Left forelimb (tissue), 1 donor: ENCODE measurements at regions not wholly inside any gene's neighbourhood (a gene's known extent, or its start where the extent isn't known, plus 50 kb on each side); places are given as distances from the start of the nearest gene placed in this dataset.
"Not testable (repeated sequence)": the region's sequence is repeated elsewhere in the genome, so short reads cannot be mapped to it uniquely, and the experiment has no call there.

ENCODE experiments used
- DNase-seq: peaks from one replicate; pipeline ENCODE4 v3.0.0-alpha.2; 2018; ENCODE audit warnings: low spot score

DNA sequence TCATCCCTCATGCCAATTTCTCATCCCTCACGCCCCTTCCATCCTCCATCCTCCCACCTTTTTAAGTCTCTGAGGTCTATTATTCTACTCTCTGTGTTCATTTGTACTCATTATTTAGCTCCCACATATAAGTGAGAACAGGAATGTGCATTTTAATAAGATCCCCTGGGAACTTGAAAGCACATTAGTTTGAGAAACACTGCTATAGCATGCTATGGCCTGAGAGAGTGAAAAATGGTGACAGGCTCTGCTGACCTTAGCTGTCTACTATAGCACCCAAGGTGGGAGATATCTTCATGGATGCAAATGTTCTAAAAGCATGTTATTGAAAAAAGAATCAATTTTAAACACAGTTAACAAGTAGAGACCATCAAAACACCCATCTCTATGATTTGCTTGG is 712.0 kb downstream of the TFAP2A start:
- no peak for DNase-seq

DNA sequence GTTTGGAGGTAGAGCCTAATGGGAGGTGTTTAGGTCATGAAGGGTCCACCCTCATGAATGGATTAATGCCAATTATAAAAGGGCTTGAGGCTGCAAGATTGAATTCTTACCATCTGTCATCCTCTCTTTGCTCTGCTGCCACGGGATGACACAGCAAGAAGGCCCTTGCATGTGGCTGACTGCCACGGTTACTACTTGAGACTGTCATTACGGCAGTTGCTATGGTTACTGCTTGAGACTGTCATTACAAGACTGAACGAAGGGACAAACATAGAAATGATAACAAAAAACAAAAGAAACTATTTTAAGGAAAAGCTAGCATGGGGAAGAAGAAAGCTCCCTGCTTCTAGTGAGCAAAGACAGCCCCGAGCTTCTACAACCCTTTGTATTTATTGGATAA is 715.0 kb downstream of the TFAP2A start:
- no peak for DNase-seq

DNA sequence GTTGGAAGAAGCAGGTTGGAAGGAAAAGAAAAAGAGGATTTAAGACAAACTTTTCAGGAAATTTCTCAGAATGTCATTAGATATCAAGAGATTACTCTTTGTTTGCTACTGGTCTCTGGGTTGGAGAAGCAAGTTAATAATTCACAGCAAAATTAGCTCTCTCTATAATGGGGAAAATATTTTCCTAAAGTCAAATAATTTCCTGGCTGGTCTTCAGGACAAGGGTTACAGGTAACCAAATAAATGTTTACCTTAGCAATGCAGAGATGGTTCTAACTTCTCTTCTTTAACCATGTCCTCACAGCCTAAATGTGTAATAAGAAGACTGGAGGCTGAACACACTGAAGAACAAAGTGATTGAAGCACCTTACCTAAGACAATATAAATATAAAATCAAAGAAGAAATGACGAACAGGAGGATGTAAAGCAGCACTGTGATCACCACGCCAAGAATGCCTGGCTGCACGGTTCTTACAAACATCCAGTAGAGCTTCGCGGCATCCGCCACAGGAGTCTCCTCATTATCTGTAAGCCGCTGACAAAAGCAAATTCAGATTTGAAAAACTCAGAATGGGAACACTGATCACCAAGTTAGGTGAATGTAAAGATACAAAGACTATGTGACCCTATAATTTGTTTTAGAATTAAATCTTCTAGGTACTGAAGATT is 717.5 kb downstream of the TFAP2A start:
- no peak for DNase-seq

DNA sequence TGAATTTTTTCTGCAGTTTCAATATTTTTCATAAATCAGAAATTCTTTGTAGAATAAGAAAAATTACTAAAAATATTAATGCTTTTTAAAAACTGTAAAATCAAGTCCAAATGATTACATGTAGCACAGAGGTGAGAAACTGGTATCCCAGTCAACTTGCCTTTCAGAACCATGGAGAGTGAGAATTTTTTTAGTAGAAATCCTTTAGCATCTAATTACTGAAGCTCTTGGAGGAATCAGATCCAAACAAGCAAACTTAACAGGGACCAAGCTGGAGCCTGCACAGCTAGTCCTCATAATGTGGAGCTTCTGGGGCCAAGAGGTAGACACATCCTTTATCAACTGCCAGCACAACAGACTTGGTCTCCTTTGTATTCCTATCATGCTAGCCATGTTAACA is 724.5 kb downstream of the TFAP2A start:
- no peak for DNase-seq

DNA sequence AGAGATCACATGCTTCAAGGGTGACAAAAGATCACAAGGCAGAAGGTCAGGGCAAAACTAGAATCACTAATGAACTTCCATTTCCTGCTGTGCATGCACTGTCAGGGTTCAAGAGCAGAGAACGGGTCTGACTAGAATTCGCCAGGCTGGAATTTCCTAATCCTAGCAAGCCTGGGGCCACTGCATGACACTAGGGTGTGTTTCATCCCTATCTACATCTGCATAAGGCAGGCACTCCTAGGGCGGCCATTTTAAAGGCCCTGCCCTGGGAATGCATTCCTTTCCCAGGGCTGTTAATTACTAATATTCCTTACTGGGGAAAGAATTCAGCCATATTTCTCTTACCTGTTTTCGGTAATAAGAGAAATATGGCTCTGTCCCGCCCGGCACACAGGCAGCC is 734.1 kb downstream of the TFAP2A start:
- DNase-seq = not testable (repeated sequence)

DNA sequence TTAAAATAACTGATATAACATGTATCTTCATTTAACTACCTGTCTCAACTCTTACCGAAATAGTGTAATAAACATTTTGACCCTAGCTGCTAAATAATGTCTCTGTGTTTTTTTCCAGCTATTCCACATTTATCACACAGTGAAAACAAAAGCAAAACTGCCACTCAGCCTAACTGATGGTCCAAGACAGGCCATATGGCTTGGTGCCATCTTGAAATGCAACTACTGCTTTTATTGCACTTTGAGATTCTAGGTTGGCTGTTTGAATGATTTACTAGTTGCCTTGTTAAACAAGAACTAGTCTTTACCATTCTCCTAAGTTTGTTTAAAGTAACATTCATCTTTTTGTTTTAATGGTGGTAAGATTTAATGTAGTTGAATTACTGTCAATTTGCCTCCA is 739.8 kb downstream of the TFAP2A start:
- no peak for DNase-seq

DNA sequence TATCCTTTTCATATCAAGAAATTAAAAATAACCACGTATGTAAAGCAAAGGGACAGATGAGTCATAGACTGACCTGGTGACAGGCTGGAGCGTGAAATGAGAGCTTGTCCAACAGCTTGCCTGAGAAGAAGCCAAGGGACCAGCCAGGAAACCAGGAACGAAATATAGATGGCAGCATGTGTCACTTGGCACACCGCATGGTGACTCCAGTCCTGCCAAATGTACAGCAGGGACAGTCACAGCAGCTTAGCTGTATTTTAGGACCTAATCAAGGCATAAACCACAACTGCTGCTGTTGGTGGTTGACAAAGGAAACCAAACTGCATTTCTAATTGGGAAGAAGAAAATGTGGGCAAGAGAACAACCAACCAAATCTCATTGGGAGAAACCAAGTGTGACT is 755.0 kb downstream of the TFAP2A start:
- no peak for DNase-seq

DNA sequence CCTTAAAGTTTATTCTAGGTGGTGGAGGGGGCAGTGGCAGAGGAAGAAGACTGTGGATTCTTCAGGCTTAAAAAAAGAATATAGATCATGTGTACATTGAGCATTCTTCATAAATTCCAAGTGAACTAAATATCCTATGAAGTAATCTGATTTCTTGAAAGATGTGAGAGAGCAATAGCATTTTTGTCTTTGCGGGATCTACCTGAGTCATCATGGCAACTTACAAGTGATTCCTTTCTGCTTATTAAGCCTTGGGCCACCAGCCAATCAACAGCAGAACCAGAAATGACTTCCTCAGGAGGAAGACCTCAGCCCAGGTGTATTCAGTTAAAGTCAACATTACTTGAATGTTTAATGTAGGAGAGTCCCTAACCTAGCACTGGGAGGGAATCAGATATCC is 756.9 kb downstream of the TFAP2A start:
- DNase-seq = no peak

DNA sequence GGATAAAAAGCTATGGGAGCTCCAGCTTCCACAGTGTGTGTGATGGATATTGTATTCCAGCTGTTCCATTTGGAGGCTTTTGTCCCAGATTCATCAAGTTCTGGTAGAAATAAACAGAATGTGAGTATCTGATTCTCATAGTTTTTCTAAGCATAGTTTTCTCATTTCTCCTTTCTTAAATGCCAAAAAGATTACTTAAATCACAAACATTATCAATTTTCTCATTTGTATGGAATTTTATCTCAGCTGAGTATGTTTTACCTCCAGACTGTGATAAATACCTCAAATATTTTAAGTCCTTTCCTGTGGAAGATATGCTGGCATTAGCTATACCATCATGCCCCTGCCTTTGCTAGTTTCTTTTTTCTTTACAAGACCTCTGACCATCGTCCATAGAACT is 767.3 kb downstream of the TFAP2A start:
- DNase-seq = no peak

DNA sequence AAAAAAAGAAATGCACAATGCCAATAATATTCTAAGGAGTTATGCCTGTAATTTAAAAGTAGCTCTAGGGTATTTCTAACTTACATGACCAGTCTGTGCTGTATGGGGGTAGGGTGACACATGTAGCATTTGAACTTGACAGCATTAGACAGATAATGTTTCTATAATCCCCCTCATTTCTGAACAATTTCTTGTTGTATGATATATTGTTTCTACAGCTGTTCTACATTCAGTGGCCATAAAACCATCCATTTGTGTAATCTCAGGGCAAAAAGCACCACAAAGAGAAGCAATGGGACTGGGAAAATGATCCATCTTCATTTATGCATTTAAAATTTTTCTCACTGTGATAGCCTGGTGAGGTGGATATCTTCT is 767.8 kb downstream of the TFAP2A start:
- no peak for DNase-seq

DNA sequence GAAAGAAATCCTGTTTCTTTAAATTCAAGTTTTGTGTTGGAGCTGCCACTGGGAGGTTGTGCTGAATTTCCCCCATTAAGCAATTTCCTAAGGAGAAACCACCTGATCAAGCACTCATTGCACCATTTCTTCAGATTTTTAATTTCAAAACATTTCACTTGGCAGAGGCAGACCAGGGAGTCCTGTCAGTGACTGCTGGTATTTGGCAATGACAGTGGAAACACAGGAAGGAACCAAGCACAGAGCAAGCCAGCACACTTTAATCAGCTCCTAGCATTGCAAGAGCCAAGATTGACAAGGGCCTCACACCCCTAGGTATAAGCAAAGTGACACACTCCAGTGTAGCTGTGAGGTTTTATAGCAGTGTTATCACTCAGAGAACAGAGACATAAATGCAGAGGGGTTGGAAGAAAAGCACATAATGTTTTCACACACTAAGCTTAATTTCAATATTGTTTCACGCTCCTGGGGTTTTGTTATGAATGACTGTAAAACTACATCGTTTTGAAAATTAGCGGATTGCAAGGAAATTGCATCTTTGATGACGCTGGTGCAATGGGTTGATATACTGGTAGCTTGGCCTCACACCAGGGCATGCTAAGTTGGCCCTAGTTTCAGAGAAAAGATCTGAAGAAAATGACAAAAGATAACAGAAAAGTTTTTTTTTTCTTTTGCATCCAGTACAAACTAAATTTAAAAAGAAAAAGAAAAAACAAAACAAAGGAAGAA is 768.4 kb downstream of the TFAP2A start:
- DNase-seq = no peak

DNA sequence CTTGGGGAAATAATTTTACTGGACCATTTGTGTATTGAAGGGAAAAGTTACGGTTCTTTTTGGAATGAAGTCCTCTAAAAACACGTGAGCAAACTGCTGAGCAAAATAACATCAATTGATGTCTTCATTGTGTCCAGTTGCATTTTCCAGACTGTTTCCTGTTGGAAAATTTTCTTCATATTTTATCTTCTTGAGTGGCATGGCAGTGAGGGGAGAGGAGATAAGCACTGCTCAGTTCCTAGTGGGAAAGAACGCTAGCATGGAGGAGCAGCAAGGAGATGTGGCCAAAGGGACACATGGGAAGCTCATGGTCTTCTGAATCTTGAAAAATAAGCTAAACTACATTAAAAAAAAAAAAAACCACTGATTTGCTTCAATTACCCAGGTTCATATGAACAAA is 776.0 kb downstream of the TFAP2A start:
- DNase-seq = no peak

DNA sequence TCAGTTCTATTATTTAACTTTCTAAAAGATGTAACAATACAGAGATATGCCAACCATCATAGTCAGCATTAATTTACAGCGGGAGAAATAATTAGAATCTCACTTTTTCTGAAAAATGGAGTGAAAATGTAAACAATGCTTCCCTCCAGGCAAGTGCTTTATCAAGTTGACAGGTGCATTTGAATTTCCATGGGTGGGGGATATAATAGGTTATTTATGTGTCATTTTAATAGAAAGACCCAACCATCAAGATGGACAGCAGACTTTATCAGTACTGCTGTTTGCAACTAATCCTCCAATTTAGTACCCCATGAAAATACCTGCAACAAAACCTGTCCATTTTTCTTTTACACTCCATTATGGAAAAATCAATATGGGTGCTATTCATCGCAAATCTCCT is 780.1 kb downstream of the TFAP2A start:
- DNase-seq = no peak

DNA sequence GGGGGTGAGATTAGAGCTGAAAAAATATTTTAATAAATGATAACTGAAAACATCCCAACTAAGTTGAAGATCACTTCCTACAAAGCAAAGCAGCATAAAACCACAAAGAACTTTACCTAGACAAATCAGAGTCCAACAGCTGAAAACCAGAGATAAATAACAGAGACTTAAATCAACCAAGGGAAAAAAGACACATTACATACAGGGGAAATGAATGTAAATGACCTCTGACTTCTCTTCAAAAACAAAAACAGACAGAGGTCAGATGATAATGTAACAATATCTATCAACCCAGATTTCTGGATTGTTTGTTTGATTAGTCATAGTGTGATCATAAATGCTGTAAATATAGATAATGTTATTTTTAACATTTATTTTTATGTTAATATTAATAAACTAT is 782.8 kb downstream of the TFAP2A start:
- no peak for DNase-seq

DNA sequence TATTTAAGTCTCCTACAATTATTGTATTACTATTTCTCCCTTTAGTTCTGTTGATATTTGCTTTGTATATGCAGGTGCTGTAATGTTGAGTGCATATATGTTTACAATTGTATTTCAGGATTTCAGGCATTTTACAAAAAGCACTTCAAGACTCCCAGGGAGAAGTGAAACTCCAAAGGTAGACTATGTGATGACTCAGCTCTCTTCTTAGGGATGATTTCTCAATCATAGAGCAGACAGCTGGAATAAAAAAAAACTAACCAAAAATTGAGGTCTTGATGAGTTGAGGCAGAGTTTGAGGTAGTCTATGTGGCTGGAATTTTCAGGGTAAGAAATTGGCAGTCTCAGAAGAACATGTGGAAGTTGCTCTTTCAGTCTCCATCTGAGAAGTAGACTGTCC is 786.1 kb downstream of the TFAP2A start:
- DNase-seq = no peak

DNA sequence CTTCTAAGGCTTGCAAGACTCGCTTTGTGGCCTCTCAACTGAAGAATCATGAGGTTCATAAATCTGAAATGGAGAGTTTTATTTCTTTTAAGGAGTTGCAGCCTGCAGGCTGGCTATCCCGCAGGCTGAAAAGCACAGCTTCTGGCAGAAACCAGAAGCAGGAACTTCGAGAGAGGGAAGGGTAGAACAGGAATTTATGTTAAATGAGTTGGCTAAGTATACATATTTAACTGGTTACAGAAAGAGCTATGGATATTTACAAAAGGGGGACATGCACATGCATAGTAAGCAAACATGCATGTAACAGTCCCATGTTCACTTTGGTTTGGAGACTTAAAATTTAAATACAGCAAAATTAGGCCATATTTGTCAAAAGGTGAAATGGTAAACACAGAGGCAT is 787.0 kb downstream of the TFAP2A start:
- no peak for DNase-seq

DNA sequence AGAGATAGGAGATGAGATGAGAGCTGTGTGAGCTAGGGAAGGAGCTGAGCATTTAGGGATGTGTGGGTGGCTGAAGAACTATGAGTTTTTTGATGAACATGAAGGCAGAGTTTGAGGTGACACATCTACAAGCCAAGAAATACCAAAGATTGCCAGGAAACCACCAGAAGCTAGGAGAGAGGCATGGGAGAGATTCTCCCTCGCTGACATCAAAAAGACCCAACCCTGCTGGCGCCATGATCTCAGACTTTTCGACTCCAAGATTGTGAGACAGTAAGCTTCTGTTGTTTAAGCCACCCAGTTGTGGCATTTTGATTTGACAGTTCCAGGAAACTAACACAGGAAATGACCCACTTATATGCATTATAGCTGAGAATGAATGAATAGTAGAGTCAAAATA is 790.9 kb downstream of the TFAP2A start:
- DNase-seq = no peak

DNA sequence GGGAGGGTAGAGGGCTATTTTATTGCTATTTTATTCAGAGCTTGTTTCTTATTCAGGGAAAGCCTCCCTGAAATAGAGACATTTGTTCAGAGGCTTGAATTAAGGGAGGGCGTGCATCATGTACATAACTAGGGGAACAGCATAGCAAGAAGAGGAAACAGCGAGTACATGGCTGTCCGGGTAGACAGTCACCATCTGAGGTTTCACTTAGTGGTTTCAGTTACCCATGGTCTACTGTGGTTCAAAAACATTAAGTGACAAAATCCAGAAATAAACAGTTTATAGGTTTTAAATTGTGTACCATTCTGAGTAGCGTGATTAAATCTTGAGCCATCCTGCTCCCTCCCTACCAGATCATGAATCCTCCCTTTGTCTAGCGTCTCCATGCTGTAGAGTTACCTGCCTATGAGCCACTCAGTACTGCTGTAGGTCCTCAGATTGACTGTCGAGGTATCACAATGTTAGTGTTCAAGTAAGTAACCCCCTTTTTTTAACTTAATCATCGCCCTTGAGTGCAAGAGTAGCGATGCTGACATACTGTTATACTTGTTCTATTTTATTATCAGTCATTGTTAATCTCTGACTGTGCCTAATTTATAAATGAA is 791.5 kb downstream of the TFAP2A start:
- DNase-seq = no peak

DNA sequence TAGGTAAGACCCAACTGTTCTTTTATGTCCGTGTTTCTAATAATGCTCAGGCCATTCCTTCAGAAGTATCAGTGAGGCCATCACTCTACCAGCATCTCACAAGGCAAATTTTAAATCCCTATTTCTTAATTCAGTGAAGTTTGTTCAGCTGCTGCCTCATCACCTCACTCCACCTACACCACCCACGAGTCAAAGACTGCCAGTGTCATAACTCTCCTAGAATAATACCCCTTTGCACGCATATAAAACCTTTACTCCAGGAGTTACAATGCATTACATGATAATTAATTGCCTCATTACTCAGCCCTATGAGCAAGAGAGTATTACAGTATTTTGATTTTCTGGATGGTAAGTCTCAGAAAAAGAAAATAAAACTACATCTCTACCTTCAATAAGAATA is 793.6 kb downstream of the TFAP2A start:
- no peak for DNase-seq

DNA sequence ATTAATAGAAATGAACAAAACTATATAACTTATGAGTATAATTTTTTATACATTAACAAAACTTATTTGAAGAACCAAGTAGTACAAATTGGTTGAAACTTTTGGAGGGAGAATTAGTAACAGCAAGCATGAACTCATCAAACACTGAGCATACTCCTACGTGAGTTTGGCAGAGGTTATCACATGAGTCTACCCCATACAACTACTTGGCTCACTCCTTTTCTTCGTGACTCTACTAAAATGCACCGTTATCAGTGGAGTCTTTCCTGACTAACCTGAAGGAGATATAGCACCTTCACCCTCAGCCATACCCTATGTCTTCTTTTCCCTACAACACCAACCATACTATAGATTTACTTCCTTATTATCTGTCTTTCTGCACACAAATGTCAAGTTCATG is 794.2 kb downstream of the TFAP2A start:
- no peak for DNase-seq

DNA sequence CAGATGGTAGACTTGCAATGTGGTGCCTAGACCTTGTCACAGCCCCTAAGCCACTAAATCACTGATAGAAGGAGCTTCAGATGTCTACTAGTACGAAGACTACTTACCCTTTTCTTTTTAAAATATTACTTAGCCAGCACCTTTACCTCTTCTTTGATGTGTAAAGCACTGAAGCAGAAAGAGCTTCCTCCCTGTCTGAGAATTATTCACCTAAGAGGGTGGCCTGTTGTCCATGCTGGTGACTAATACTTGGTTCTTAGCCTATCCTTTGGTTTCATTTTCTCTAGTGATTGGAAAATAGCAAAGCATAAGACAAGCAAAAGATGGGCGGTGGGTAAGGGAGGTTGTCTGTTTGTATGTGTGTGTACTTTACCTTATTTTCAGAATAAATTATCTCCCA is 794.6 kb downstream of the TFAP2A start:
- DNase-seq = no peak

DNA sequence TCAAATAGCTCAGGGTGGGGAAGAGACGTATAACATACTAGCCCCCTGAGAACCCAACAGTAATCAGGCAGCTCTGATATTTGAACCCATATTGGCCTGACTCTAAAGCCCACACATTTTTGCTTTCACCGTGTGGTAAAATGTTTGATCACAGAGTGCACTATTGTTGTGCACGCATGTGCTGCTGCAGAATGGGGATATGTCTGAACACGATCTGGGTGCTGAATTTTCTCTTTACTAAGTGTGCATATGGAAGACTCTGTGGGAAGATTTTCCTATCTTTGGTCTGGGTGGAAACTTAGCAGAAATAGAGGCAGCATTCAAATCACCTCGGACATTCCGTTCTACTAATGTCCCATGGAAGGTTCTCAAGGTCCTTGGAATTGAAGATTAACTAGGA is 800.1 kb downstream of the TFAP2A start:
- no peak for DNase-seq

DNA sequence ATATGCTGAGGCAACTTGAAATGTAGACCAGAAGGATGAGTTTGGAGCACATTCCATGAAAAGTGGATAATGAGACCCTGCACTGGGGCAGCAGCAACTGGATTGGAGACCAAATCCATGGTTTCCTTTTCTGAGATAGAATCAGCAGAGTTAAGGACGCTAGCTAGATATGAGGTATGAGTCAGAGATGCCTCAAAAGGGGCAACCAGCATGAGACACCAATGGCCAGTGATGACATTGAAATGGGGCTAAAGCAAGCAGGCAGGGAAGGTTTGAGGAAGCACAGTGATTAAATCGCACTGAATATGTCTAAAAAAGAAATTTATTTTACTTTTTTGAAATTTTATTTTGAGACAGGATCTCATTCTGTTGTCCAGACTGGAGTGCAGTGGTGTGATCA is 802.4 kb downstream of the TFAP2A start:
- DNase-seq = no peak
